C4-2B (cell line): ENCODE measurements at regions not wholly inside any gene's neighbourhood (a gene's known extent, or its start where the extent isn't known, plus 50 kb on each side); places are given as distances from the start of the nearest gene placed in this dataset.

Source experiments
- H3K27ac ChIP-seq: fragments of 450-650 bp; 2 replicates; pipeline ENCODE4 v1.5.1; 2017
- CTCF ChIP-seq: fragments of 450-650 bp; conservative IDR thresholded peaks from 2 replicates; pipeline ENCODE4 v1.5.1; 2017; ENCODE audit warnings: mild to moderate bottlenecking
- ZFX ChIP-seq: fragments of 450-650 bp; IDR thresholded peaks from 2 replicates; pipeline ENCODE4 v1.6.1; 2017

DNA sequence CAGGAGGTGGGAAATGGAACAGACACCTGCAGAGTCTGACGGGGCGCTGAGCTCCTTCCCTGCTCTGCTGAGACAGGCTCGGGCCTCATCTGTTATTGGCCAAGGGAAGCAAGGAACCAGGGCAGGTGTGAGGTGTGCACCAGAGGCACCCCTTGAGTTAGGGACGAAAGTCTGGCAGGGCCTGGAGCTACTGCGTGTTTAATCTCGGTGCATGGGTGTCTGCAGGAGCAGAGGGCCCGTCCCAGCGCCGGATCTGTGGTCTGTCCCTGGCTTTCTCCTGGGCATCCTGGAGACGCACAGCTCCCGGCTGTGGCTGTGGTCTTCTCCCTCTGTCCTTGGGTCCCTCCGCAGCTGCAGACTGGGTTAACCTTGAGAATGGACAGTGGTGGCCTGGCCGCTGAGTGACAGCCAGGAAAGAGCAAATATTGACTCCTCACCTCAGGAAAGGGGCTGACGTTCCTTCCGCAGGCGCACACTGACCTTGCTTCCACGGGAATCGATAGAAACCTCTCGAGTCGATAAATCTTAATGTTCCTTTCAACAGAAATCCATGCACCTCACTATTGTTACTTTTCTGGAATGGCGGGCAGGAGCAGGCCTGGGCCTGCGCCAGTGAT lies 975.6 kb downstream of the BRD1 start:
- no peak for TF ChIP-seq ZFX
- TF ChIP-seq CTCF: no peak

DNA sequence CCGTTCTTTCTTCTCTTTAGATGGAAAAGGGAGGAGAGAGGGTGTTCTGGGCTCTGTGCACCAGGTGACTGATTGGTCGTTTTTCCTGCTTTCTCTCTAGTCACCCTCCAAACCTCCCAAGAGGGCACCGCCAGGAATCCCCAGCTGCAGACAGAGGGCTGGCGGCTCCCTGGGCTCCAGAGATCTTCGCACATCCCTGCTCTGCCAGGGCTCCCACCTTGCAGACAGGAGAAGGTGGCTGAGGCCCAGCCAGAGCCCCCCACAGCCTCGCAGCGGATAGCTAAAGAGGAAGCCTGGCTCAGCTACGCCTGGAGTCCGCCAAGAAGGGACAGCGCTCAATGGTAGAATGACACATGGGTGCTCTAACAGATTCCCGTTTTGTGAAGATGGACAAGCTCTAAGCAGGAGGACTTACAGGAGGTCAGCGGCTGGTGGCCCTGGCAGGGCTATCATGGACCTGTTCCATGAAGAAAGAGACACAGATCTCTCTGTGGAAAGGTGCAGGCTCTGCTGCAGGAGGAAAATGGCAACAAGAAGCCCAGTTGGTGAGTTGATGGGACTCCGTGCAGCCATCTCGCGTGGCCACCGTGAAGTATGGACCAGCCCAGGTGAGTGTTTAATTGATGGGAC lies 976.9 kb downstream of the BRD1 start:
- TF ChIP-seq ZFX (no peak), CTCF (no peak)
- no peak overlapping the region for H3K27ac ChIP-seq

More for the DNA sequence above, 975.6 kb downstream of the BRD1 start:
- no peak overlapping the region for H3K27ac ChIP-seq

DNA sequence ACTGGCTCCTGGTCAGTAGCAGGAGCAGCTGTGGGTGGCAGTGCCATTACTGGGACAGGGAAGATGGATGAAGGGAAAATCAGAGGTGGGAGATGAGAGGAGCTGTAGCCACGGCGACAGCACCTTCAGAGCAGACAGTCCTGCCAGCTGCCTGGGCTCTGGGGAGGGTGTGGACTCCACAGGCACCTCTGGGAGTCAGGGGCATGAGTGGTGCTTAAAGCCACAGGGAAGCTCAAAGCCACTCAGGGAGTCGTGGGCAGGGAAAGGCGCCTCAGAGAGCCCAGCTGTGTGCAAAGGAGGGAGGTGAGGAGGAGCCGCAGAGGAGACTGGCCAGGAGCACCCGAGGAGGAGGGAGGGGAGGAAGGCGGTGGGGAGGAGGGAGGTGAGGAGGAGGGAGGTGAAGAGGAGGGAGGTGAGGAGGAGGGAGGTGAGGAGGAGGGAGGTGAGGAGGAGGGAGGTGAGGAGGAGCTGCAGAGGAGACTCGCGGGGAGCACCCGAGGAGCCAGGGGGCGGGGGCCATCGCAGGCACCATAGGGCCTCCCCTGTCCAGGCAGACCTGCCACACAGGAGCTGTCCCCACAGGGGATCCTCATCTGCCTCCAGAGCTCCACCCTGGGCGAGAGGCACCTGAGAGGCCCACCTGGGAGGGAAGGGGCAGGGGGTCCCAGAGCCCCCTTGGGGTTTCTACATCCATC lies 977.6 kb downstream of the BRD1 start:
- no peak overlapping the region for H3K27ac ChIP-seq
- no peak for TF ChIP-seq CTCF
- no peak for TF ChIP-seq ZFX

- TF ChIP-seq ZFX (no peak), CTCF (no peak)
- no peak overlapping the region for H3K27ac ChIP-seq
These were observed 978.3 kb downstream of the BRD1 start for GRCh38 chr22:48849219-48849912.

DNA sequence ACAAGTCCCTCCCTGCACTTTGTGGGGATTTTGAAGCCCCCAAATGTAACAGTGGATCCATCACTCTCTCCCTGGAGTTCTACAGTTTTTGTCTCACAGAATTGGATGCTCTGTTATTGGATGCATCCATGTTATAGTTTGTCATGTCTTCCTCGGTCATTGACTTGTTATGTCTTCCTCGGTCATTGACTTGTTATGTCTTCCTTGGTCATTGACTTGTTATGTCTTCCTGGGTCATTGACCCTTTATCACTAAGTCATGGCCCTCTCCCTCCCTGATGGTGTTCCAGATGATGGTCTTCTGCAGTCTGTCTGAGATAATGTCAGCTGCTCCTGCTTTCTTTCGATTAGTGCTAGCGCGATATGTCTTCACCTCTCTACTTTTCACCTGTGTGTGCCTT lies 981.5 kb downstream of the BRD1 start:
- TF ChIP-seq ZFX (no peak), CTCF (no peak)
- H3K27ac ChIP-seq: no peak overlapping the region

GRCh38 chr22:48845356-48845936 lies 982.2 kb downstream of the BRD1 start:
- TF ChIP-seq ZFX (no peak), CTCF (no peak)
- no peak overlapping the region for H3K27ac ChIP-seq
